ENCODE measurements at regions not wholly inside any gene's neighbourhood (a gene's known extent, or its start where the extent isn't known, plus 50 kb on each side); places are given as distances from the start of the nearest gene placed in this dataset.

GRCh38 chr6:132062626-132063025, 111.5 kb upstream of the CCN2 start (continued):
- TF ChIP-seq, protein P1, sequence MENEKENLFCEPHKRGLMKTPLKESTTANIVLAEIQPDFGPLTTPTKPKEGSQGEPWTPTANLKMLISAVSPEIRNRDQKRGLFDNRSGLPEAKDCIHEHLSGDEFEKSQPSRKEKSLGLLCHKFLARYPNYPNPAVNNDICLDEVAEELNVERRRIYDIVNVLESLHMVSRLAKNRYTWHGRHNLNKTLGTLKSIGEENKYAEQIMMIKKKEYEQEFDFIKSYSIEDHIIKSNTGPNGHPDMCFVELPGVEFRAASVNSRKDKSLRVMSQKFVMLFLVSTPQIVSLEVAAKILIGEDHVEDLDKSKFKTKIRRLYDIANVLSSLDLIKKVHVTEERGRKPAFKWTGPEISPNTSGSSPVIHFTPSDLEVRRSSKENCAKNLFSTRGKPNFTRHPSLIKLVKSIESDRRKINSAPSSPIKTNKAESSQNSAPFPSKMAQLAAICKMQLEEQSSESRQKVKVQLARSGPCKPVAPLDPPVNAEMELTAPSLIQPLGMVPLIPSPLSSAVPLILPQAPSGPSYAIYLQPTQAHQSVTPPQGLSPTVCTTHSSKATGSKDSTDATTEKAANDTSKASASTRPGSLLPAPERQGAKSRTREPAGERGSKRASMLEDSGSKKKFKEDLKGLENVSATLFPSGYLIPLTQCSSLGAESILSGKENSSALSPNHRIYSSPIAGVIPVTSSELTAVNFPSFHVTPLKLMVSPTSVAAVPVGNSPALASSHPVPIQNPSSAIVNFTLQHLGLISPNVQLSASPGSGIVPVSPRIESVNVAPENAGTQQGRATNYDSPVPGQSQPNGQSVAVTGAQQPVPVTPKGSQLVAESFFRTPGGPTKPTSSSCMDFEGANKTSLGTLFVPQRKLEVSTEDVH (IDR thresholded peaks at IDR 0.05; ENCODE audit: low read depth, partially characterized antibody) = no peak
- no peak for TF ChIP-seq SP1 (IDR thresholded peaks at IDR 0.05; ENCODE audit: low read depth, low read length)
- TF ChIP-seq, protein P2, sequence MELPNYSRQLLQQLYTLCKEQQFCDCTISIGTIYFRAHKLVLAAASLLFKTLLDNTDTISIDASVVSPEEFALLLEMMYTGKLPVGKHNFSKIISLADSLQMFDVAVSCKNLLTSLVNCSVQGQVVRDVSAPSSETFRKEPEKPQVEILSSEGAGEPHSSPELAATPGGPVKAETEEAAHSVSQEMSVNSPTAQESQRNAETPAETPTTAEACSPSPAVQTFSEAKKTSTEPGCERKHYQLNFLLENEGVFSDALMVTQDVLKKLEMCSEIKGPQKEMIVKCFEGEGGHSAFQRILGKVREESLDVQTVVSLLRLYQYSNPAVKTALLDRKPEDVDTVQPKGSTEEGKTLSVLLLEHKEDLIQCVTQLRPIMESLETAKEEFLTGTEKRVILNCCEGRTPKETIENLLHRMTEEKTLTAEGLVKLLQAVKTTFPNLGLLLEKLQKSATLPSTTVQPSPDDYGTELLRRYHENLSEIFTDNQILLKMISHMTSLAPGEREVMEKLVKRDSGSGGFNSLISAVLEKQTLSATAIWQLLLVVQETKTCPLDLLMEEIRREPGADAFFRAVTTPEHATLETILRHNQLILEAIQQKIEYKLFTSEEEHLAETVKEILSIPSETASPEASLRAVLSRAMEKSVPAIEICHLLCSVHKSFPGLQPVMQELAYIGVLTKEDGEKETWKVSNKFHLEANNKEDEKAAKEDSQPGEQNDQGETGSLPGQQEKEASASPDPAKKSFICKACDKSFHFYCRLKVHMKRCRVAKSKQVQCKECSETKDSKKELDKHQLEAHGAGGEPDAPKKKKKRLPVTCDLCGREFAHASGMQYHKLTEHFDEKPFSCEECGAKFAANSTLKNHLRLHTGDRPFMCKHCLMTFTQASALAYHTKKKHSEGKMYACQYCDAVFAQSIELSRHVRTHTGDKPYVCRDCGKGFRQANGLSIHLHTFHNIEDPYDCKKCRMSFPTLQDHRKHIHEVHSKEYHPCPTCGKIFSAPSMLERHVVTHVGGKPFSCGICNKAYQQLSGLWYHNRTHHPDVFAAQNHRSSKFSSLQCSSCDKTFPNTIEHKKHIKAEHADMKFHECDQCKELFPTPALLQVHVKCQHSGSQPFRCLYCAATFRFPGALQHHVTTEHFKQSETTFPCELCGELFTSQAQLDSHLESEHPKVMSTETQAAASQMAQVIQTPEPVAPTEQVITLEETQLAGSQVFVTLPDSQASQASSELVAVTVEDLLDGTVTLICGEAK (IDR thresholded peaks at IDR 0.05; ENCODE audit: borderline replicate concordance) = no peak

GRCh38 chr6:132061381-132061780, 110.2 kb upstream of the CCN2 start:
- no peak overlapping the region for H2AFZ ChIP-seq (ENCODE audit: control insufficient read depth, low read depth, low read length)
- H3K9me3 ChIP-seq (replicated peaks; ENCODE audit: control insufficient read depth, insufficient read depth, low read length) = no peaks in the 10 kb centered on the region
- no peak overlapping the region for H3K4me3 ChIP-seq
- POLR2A ChIA-PET = no interaction called here
- CTCF ChIA-PET = interaction anchor here (1.0 to 1.3 kb wide), 2 partner anchors 8 to 10 kb away, joined by 3 to 5 read pairs; no protein-coding TSS in a partner anchor
- SMC1A ChIA-PET (ENCODE audit: uncharacterized antibody, unreplicated experiment) = no interaction called here
- H3K79me2 ChIP-seq (ENCODE audit: control insufficient read depth, insufficient read depth, low read length) = no peaks in the 10 kb centered on the region
- intact Hi-C loops (cut with micrococcal nuclease; ENCODE audit: unreplicated experiment) (no loop called here), in situ Hi-C loops (cut with MboI) (no loop called here)
- peaks cover 0 to 2% of the 10 kb centered on the region in 2 experiments; a peak in 1 of 4 replicates for H3K27me3 ChIP-seq (replicated peaks in 1 of 2; ENCODE audit: control insufficient read depth in 2 of 2, insufficient read depth in 2 of 2, low read length in 1 of 2)
- H3K9ac ChIP-seq (ENCODE audit: control insufficient read depth, insufficient read depth, low read length) = no peak overlapping the region
- RAD21 ChIA-PET (ENCODE audit: unreplicated experiment) = no interaction called here
- no peaks in the 10 kb centered on the region for H3K4me1 ChIP-seq (ENCODE audit: control insufficient read depth, insufficient read depth, low read length)
- no TSS peak for BruUV-seq (replicated peaks)
- H3K36me3 ChIP-seq (ENCODE audit: control insufficient read depth in 2 of 2, insufficient read depth in 2 of 2, low read length in 1 of 2) = no peaks in the 10 kb centered on the region
- no peak for DNase-seq (ENCODE audit: low read depth, low spot score)
- no peak for ATAC-seq
- H4K20me1 ChIP-seq (ENCODE audit: control insufficient read depth, insufficient read depth) = no peaks in the 10 kb centered on the region
- FAIRE-seq = no peak
- no peak overlapping the region for H3K27ac ChIP-seq (ENCODE audit: control insufficient read depth, insufficient read depth)
- no peak overlapping the region for H3K4me2 ChIP-seq (ENCODE audit: control insufficient read depth, insufficient read depth)
- WGBS (ENCODE audit: insufficient coverage, insufficient replicate concordance, low lambda C conversion rate, missing lambda C conversion rate) = 0% methylated on average over 1 of the region's 1 CpG
- TF ChIP-seq ZNF687 (IDR thresholded peaks at IDR 0.05) (no peak), CBX3 (IDR thresholded peaks at IDR 0.05; ENCODE audit: borderline replicate concordance, low read depth) (no peak), IKZF1 (conservative IDR thresholded peaks at IDR 0.05) (no peak), SMC3 (IDR thresholded peaks at IDR 0.05; ENCODE audit: borderline replicate concordance, low read length) (no peak)
- TF ChIP-seq, protein P3, sequence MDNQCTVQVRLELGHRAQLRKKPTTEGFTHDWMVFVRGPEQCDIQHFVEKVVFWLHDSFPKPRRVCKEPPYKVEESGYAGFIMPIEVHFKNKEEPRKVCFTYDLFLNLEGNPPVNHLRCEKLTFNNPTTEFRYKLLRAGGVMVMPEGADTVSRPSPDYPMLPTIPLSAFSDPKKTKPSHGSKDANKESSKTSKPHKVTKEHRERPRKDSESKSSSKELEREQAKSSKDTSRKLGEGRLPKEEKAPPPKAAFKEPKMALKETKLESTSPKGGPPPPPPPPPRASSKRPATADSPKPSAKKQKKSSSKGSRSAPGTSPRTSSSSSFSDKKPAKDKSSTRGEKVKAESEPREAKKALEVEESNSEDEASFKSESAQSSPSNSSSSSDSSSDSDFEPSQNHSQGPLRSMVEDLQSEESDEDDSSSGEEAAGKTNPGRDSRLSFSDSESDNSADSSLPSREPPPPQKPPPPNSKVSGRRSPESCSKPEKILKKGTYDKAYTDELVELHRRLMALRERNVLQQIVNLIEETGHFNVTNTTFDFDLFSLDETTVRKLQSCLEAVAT (IDR thresholded peaks at IDR 0.05) = no peak

Measured in GM12878 (cell line).